ENCODE measurements at regions not wholly inside any gene's neighbourhood (a gene's known extent, or its start where the extent isn't known, plus 50 kb on each side); places are given as distances from the start of the nearest gene placed in this dataset.

- TF ChIP-seq TAF1 (conservative IDR thresholded peaks at IDR 0.05), result no peak
- TF ChIP-seq CTCF (IDR thresholded peaks at IDR 0.05; ENCODE audit: low read depth, low read length, missing input control), result no peak
- TF ChIP-seq MAX (IDR thresholded peaks at IDR 0.05), result no peak
- TF ChIP-seq JUND (IDR thresholded peaks at IDR 0.05), result no peak
- no peak for TF ChIP-seq EGR1 (IDR thresholded peaks at IDR 0.05; ENCODE audit: low read depth in 2 of 2)
- no peak for TF ChIP-seq REST (IDR thresholded peaks at IDR 0.05)
- no peak for TF ChIP-seq HNF4A (conservative IDR thresholded peaks at IDR 0.05)
These were observed 159.8 kb upstream of the PPP2R3A start for GRCh38 chr3:135805752-135806151.

Data from liver (tissue), 3 donors.